ENCODE measurements at regions not wholly inside any gene's neighbourhood (a gene's known extent, or its start where the extent isn't known, plus 50 kb on each side); places are given as distances from the start of the nearest gene placed in this dataset.

DNA sequence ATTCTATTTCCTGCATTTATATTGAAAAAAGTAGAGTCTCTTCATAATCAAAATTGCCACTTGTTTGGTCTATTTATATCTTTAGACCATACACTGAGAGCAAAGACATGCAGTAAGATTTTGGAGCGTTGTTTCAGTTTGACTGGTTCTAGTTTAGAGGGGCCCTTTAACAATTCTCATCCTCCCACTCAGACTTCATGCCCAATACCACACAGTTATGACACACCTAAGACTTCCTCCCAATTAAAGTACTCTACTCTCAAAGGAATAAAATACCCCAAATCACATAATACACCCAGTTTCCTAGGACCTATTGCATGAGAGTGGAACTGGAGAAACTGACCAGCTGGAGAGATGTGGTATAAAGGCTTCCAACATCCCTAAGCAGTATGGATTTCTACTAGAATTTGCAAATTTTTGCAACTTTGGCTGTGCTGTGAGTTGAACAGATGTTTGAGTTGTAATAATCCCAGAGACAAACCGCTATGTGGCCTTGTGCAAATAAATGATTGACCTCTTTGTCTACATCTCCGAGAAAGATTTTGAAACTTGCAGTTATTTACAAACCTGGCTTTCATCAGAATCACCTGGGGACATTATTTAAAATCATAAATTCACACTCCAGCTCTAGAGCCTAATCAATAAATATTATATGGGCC lies 170.0 kb upstream of the ROBO2 start:
- DNase-seq (ENCODE audit: low read depth in 1 of 2, low spot score in 1 of 2), result no peak
- Histone ChIP-seq H3K27ac (no peak overlapping the region), H3K27me3 (no peaks in the 10 kb centered on the region), H3K9me3 (ENCODE audit: low read depth) (no peaks in the 10 kb centered on the region), H3K36me3 (no peaks in the 10 kb centered on the region), H3K4me3 (no peak overlapping the region), H3K4me1 (ENCODE audit: low read depth) (no peaks in the 10 kb centered on the region)
- no peak for TF ChIP-seq CTCF (IDR thresholded peaks at IDR 0.05; ENCODE audit: low read depth, low read length)

GRCh38 chr3:76871655-76872054 lies 168.2 kb upstream of the ROBO2 start:
- no peaks in the 10 kb centered on the region for H3K27me3 ChIP-seq

GRCh38 chr3:76872999-76873398 lies 166.9 kb upstream of the ROBO2 start:
- no peaks in the 10 kb centered on the region for H3K9me3 ChIP-seq (ENCODE audit: low read depth)
- H3K4me3 ChIP-seq, result no peak overlapping the region
- TF ChIP-seq CTCF (IDR thresholded peaks at IDR 0.05; ENCODE audit: low read depth, low read length), result no peak
- H3K27me3 ChIP-seq, result no peaks in the 10 kb centered on the region
- no peaks in the 10 kb centered on the region for H3K36me3 ChIP-seq
- DNase-seq (ENCODE audit: low read depth in 1 of 2, low spot score in 1 of 2), result no peak
- H3K4me1 ChIP-seq (ENCODE audit: low read depth), result no peaks in the 10 kb centered on the region
- H3K27ac ChIP-seq, result no peak overlapping the region

More at GRCh38 chr3:76871655-76872054, 168.2 kb upstream of the ROBO2 start:
- no peak for TF ChIP-seq CTCF (IDR thresholded peaks at IDR 0.05; ENCODE audit: low read depth, low read length)
- Histone ChIP-seq H3K4me1 (ENCODE audit: low read depth) (no peaks in the 10 kb centered on the region), H3K27ac (no peak overlapping the region), H3K4me3 (no peak overlapping the region), H3K36me3 (no peaks in the 10 kb centered on the region), H3K9me3 (ENCODE audit: low read depth) (no peaks in the 10 kb centered on the region)
- no peak for DNase-seq (ENCODE audit: low read depth in 1 of 2, low spot score in 1 of 2)

GRCh38 chr3:76873532-76874242 lies 166.2 kb upstream of the ROBO2 start:
- DNase-seq (ENCODE audit: low read depth in 1 of 2, low spot score in 1 of 2), result no peak
- H3K27ac ChIP-seq, result no peak overlapping the region
- TF ChIP-seq CTCF (IDR thresholded peaks at IDR 0.05; ENCODE audit: low read depth, low read length), result no peak

GRCh38 chr3:76879959-76880358 lies 159.9 kb upstream of the ROBO2 start:
- Histone ChIP-seq H3K9me3 (ENCODE audit: low read depth) (no peaks in the 10 kb centered on the region), H3K27ac (no peak overlapping the region), H3K36me3 (no peaks in the 10 kb centered on the region), H3K27me3 (no peaks in the 10 kb centered on the region), H3K4me3 (no peak overlapping the region), H3K4me1 (ENCODE audit: low read depth) (no peaks in the 10 kb centered on the region)
- DNase-seq (ENCODE audit: low read depth in 1 of 2, low spot score in 1 of 2), result no peak
- no peak for TF ChIP-seq CTCF (IDR thresholded peaks at IDR 0.05; ENCODE audit: low read depth, low read length)

More at GRCh38 chr3:76873532-76874242, 166.2 kb upstream of the ROBO2 start:
- Histone ChIP-seq H3K4me1 (ENCODE audit: low read depth) (no peaks in the 10 kb centered on the region), H3K27me3 (no peaks in the 10 kb centered on the region), H3K36me3 (no peaks in the 10 kb centered on the region), H3K9me3 (ENCODE audit: low read depth) (no peaks in the 10 kb centered on the region), H3K4me3 (no peak overlapping the region)

Data from cardiac muscle cell (in vitro differentiated cells and primary cell).